NB4 (cell line): ENCODE measurements at regions not wholly inside any gene's neighbourhood (a gene's known extent, or its start where the extent isn't known, plus 50 kb on each side); places are given as distances from the start of the nearest gene placed in this dataset.

Experiments used
- POLR2A ChIP-seq: IDR thresholded peaks from 2 replicates; pipeline ENCODE4 v1.6.1; 2011; ENCODE audit warnings: mild to moderate bottlenecking; ENCODE audit not compliant: insufficient read length; ENCODE audit errors: extremely low read depth
- TF ChIP-seq, protein P1 (sequence below): IDR thresholded peaks from one replicate; pipeline ENCODE4 v1.5.1; 2012; ENCODE audit warnings: low read depth, low read length

DNA sequence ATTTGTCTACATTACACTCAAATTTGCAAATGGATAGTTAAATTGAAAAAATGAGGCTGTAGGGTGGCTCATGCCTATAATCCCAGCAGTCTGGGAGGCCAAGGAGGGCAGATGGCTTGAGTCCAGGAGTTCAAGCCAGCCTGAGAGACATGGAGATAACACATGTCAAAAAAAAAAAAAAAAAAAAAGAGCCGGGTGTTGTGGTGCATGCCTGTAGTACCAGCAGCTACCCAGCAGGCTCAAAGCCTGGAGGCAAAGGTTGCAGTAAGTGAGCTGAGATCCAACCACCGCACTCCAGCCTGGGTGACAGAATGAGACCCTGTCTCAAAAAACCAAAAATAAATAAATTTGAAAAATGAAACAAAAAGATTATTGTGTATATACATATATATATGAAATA lies 119.9 kb upstream of the MGAT4C start:
- TF ChIP-seq POLR2A = no peak
- TF ChIP-seq, protein P1, sequence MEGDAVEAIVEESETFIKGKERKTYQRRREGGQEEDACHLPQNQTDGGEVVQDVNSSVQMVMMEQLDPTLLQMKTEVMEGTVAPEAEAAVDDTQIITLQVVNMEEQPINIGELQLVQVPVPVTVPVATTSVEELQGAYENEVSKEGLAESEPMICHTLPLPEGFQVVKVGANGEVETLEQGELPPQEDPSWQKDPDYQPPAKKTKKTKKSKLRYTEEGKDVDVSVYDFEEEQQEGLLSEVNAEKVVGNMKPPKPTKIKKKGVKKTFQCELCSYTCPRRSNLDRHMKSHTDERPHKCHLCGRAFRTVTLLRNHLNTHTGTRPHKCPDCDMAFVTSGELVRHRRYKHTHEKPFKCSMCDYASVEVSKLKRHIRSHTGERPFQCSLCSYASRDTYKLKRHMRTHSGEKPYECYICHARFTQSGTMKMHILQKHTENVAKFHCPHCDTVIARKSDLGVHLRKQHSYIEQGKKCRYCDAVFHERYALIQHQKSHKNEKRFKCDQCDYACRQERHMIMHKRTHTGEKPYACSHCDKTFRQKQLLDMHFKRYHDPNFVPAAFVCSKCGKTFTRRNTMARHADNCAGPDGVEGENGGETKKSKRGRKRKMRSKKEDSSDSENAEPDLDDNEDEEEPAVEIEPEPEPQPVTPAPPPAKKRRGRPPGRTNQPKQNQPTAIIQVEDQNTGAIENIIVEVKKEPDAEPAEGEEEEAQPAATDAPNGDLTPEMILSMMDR = no peak
